Loucy (cell line): ENCODE measurements at regions not wholly inside any gene's neighbourhood (a gene's known extent, or its start where the extent isn't known, plus 50 kb on each side); places are given as distances from the start of the nearest gene placed in this dataset.

Experiments used
- H2AFZ ChIP-seq: fragments of 200-600 bp; sonication (generic); 2 replicates; pipeline ENCODE4 v1.6.0; 2016; ENCODE audit warnings: antibody characterized with exemption, mild to moderate bottlenecking, low read length, moderate library complexity
- H3F3A ChIP-seq: fragments of 200-600 bp; 2 replicates; pipeline ENCODE4 v1.6.0; 2016; ENCODE audit warnings: antibody characterized with exemption, low read depth, mild to moderate bottlenecking
- H3K27me3 ChIP-seq: fragments of 200-600 bp; sonication (generic); 2 replicates; pipeline ENCODE4 v1.6.1; 2014; ENCODE audit warnings: low read length, mild to moderate bottlenecking; ENCODE audit not compliant: insufficient read depth, poor library complexity, severe bottlenecking
- H3K36me3 ChIP-seq: fragments of 200-600 bp; sonication (generic); 2 replicates; pipeline ENCODE4 v1.6.1; 2016; ENCODE audit warnings: low read length; ENCODE audit not compliant: insufficient read depth
- H3K4me1 ChIP-seq: fragments of 200-600 bp; sonication (generic); 2 replicates; pipeline ENCODE4 v1.5.1; 2014; ENCODE audit warnings: low read length, mild to moderate bottlenecking; ENCODE audit not compliant: insufficient read depth, poor library complexity, severe bottlenecking
- H3K4me2 ChIP-seq: fragments of 200-600 bp; sonication (generic); 2 replicates; pipeline ENCODE4 v1.6.0; 2014; ENCODE audit warnings: antibody characterized with exemption, low read length, low read depth, mild to moderate bottlenecking; ENCODE audit not compliant: poor library complexity, severe bottlenecking
- H3K4me3 ChIP-seq: fragments of 200-600 bp; sonication (generic); 2 replicates; pipeline ENCODE4 v1.5.1; 2014; ENCODE audit warnings: low read length, mild to moderate bottlenecking, mixed read lengths; ENCODE audit not compliant: poor library complexity, severe bottlenecking
- H3K79me2 ChIP-seq: fragments of 200-600 bp; sonication (generic); 2 replicates; pipeline ENCODE4 v1.6.1; 2014; ENCODE audit warnings: low read length; ENCODE audit not compliant: insufficient read depth
- H3K9ac ChIP-seq: fragments of 200-600 bp; sonication (generic); 2 replicates; pipeline ENCODE4 v1.6.0; 2014; ENCODE audit warnings: mild to moderate bottlenecking, low read depth, low read length, moderate library complexity; ENCODE audit not compliant: poor library complexity, severe bottlenecking
- H3K9me2 ChIP-seq: fragments of 200-600 bp; sonication (generic); replicated peaks from 2 replicates; pipeline ENCODE4 v1.6.1; 2016; ENCODE audit warnings: low read depth, low read length, mixed read lengths
- H3K9me3 ChIP-seq: fragments of 200-600 bp; sonication (generic); 2 replicates; pipeline ENCODE4 v1.6.1; 2014; ENCODE audit warnings: mild to moderate bottlenecking, antibody characterized with exemption, low read length, low read depth; ENCODE audit not compliant: insufficient read depth
- H4K20me1 ChIP-seq: fragments of 200-600 bp; sonication (generic); 2 replicates; pipeline ENCODE4 v1.6.0; 2014; ENCODE audit warnings: antibody characterized with exemption, low read length, mild to moderate bottlenecking; ENCODE audit not compliant: insufficient read depth, poor library complexity, severe bottlenecking
- EZH2phosphoT487 ChIP-seq: fragments of 200-600 bp; IDR thresholded peaks from 2 replicates; pipeline ENCODE4 v1.6.1; 2018; ENCODE audit warnings: antibody characterized with exemption, mild to moderate bottlenecking, moderate library complexity, borderline replicate concordance
- TF ChIP-seq, protein P1 (sequence below): fragments of 200-600 bp; sonication (generic); conservative IDR thresholded peaks from 2 replicates; pipeline ENCODE4 v1.5.1; 2014; ENCODE audit warnings: mild to moderate bottlenecking, antibody characterized with exemption, low read length

DNA sequence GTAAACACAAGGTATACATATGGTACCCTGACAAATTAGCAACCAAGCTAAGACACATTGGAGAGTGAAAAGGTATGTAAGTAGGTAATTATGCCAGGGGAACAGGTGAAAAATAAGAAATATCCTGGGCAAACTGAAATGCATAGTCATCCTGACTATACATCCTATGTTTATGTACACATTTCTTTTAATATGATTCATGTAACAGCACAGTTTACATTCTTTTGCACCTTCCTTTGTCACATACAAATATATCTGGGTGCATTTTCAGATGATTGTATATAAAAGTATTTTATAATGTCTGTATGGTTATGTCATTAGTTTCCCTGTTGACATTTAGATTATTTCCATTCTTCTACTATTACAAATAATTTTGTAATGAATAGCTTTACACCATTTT lies 1146.9 kb downstream of the EFNA5 start:
- H3K9ac ChIP-seq = no peak overlapping the region
- no peaks in the 10 kb centered on the region for H3K9me2 ChIP-seq
- no peaks in the 10 kb centered on the region for H3F3A ChIP-seq
- H2AFZ ChIP-seq = no peak overlapping the region
- no peaks in the 10 kb centered on the region for H3K4me1 ChIP-seq
- no peaks in the 10 kb centered on the region for H3K27me3 ChIP-seq
- TF ChIP-seq, protein P1, sequence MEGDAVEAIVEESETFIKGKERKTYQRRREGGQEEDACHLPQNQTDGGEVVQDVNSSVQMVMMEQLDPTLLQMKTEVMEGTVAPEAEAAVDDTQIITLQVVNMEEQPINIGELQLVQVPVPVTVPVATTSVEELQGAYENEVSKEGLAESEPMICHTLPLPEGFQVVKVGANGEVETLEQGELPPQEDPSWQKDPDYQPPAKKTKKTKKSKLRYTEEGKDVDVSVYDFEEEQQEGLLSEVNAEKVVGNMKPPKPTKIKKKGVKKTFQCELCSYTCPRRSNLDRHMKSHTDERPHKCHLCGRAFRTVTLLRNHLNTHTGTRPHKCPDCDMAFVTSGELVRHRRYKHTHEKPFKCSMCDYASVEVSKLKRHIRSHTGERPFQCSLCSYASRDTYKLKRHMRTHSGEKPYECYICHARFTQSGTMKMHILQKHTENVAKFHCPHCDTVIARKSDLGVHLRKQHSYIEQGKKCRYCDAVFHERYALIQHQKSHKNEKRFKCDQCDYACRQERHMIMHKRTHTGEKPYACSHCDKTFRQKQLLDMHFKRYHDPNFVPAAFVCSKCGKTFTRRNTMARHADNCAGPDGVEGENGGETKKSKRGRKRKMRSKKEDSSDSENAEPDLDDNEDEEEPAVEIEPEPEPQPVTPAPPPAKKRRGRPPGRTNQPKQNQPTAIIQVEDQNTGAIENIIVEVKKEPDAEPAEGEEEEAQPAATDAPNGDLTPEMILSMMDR = no peak
- TF ChIP-seq EZH2phosphoT487 = no peak
- H3K79me2 ChIP-seq = no peaks in the 10 kb centered on the region
- H3K9me3 ChIP-seq = no peaks in the 10 kb centered on the region
- no peak overlapping the region for H3K4me3 ChIP-seq
- no peak overlapping the region for H3K4me2 ChIP-seq
- no peaks in the 10 kb centered on the region for H3K36me3 ChIP-seq
- H4K20me1 ChIP-seq = no peaks in the 10 kb centered on the region

DNA sequence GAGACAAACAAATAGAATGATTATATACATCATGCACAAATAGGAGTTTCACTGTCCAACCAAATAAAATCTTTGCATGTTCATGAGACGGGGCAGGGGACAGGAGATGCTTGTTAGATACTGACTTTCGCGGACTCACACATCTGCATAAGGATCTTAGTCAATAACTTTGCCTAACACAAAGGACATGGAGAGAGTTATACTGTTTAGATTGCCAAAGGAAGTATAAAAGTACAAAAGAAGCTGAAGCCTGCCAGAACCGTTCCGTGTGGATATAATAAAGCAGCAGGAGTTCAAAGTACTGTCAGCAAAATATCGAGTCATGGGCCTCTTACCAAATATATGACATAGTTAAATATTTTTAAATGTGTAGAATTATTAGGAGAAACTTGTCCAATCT lies 1148.4 kb downstream of the EFNA5 start:
- TF ChIP-seq EZH2phosphoT487 = no peak
- TF ChIP-seq, protein P1 = no peak
- Histone ChIP-seq H3K9me2 (no peaks in the 10 kb centered on the region), H3K9ac (no peak overlapping the region), H3K79me2 (no peaks in the 10 kb centered on the region), H3K4me2 (no peak overlapping the region), H3K4me1 (no peaks in the 10 kb centered on the region), H3K36me3 (no peaks in the 10 kb centered on the region), H4K20me1 (no peaks in the 10 kb centered on the region), H3K9me3 (no peaks in the 10 kb centered on the region), H3K4me3 (no peak overlapping the region), H3K27me3 (no peaks in the 10 kb centered on the region), H2AFZ (no peak overlapping the region), H3F3A (no peaks in the 10 kb centered on the region)

DNA sequence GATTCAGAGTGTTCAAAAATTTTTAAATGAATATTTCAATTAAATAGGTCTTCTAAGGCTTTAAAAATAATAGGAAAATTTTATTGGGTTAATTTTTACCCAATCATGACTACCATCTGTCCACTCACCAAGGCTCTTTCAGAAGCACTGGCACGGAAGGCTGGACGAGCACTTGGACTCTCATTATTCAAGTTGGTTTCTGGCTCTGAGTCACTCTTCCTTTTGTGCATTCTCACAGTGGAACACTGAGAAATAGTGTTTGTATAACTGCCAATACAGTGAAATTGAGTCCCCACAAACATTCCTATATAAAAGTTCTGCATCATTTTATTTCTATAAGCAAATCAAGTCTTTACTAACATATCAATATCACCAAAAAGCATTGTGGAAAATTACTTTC lies 1149.0 kb downstream of the EFNA5 start:
- Histone ChIP-seq H3K9me3 (no peaks in the 10 kb centered on the region), H3K4me1 (no peaks in the 10 kb centered on the region), H3K4me2 (no peak overlapping the region), H3K79me2 (no peaks in the 10 kb centered on the region), H3K27me3 (no peaks in the 10 kb centered on the region), H3K4me3 (no peak overlapping the region), H3K36me3 (no peaks in the 10 kb centered on the region), H2AFZ (no peak overlapping the region), H4K20me1 (no peaks in the 10 kb centered on the region), H3K9ac (no peak overlapping the region), H3K9me2 (no peaks in the 10 kb centered on the region), H3F3A (no peaks in the 10 kb centered on the region)
- TF ChIP-seq, protein P1 = no peak
- no peak for TF ChIP-seq EZH2phosphoT487
